Activated T-cell treated with anti-CD3 and anti-CD28 coated beads, Interleukin-2, amount 50 U/mL, for 72 hours (primary cell): ENCODE measurements at regions not wholly inside any gene's neighbourhood (a gene's known extent, or its start where the extent isn't known, plus 50 kb on each side); places are given as distances from the start of the nearest gene placed in this dataset.
A peak's percentile ranks its signal among the peaks of the same experiment; 100 is the strongest.

Experiments
- ATAC-seq, 2 donors: fragments of 150-1000 bp; cut with Tn5 transposase; replicated peaks in 1 of 2; 2 replicates each; pipeline ENCODE4 v1.10.0; 2021; ENCODE audit warnings: moderate library complexity in 2 of 2, mild to moderate bottlenecking in 1 of 2
- DNase-seq, 2 donors: peaks; one replicate each; pipeline ENCODE4 v3.0.0; 2021 to 2022; ENCODE audit warnings: mixed read lengths in 1 of 2
- H3K27ac Mint-ChIP-seq: one replicate; pipeline ENCODE4 v1.8.0; 2022; ENCODE audit warnings: mild to moderate bottlenecking, moderate library complexity, mixed read lengths
- H3K27me3 Mint-ChIP-seq: one replicate; pipeline ENCODE4 v1.8.0; 2022; ENCODE audit warnings: low read depth, mixed read lengths
- H3K36me3 Mint-ChIP-seq, 2 donors: one replicate each; pipeline ENCODE4 v1.8.0; 2022; ENCODE audit warnings: mixed read lengths in 2 of 2, mild to moderate bottlenecking in 1 of 2; ENCODE audit not compliant: insufficient read depth in 2 of 2
- H3K4me1 Mint-ChIP-seq: one replicate; pipeline ENCODE4 v1.8.0; 2022; ENCODE audit warnings: low read depth, mixed read lengths
- H3K4me3 Mint-ChIP-seq, 2 donors: one replicate each; pipeline ENCODE4 v1.8.0; 2022; ENCODE audit warnings: mild to moderate bottlenecking in 2 of 2, mixed read lengths in 2 of 2, moderate library complexity in 2 of 2
- H3K9me3 Mint-ChIP-seq, 2 donors: one replicate each; pipeline ENCODE4 v1.8.0; 2022; ENCODE audit warnings: mixed read lengths in 2 of 2

DNA sequence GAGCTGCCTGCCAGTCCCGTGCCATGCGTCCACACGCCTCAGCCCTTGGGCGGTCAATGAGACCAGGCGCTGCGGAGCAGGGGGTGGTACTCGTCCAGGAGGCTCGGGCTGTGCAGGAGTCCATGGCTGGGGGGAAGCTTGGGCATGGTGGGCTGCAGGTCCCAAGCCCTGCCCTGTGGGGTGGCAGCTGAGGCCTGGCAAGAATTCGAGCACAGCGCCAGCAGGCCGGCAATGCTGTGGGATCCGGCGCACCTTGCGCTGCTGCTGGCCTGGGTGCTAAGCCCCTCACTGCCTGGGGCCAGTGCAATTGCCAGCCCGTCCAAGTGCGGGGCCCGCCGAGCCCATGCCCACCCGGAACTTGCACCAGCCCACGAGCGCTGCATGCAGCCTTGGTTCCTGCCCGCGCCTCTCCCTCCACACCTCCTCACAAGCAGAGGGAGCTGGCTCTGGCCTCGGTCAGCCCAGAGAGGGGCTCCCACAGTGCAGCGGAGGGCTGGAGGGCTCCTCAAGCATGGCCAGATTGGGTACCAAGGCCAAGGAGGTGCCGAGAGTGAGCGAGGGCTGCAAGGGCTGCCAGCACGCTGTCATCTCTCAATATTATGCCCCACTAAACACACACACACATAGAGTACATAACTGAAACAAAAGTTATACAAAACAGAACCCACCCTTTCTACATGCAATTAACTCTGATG lies 307.7 kb downstream of the LMO4 start:
- Mint-ChIP-seq H3K4me1 (no peaks in the 10 kb centered on the region), H3K4me3 (no peak overlapping the region), H3K36me3 (peaks cover 0 to 2% of the 10 kb centered on the region in 2 donors), H3K27ac (no peak overlapping the region), H3K9me3 (peaks cover 1 to 2% of the 10 kb centered on the region in 2 donors), H3K27me3 (no peaks in the 10 kb centered on the region)
- no peak for DNase-seq
- ATAC-seq, result no peak

DNA sequence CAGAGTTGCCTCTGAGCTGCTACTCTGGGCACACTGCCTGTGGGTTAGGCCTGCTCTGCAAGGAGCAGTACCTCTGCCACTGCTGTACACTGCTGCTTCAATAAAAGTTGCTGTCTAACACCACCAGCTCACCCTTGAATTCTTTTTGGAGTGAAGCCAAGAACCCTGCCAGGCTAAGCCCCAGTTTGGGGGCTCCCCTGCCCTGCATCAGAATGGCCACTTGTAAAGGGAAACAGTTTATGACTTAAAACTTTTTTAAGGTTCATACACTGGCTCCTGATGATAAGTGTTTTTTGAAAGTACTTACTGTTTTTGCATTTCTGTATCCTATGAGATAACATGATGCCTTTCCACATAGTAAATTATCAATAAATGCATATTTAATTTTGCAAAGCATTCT lies 310.0 kb downstream of the LMO4 start:
- peaks cover 1 to 2% of the 10 kb centered on the region in 2 donors for H3K9me3 Mint-ChIP-seq
- ATAC-seq, result no peak
- peaks cover 0 to 2% of the 10 kb centered on the region in 2 donors for H3K36me3 Mint-ChIP-seq
- no peak for DNase-seq
- H3K4me1 Mint-ChIP-seq, result no peaks in the 10 kb centered on the region
- H3K4me3 Mint-ChIP-seq, result no peak overlapping the region
- H3K27me3 Mint-ChIP-seq, result no peaks in the 10 kb centered on the region
- no peak overlapping the region for H3K27ac Mint-ChIP-seq

DNA sequence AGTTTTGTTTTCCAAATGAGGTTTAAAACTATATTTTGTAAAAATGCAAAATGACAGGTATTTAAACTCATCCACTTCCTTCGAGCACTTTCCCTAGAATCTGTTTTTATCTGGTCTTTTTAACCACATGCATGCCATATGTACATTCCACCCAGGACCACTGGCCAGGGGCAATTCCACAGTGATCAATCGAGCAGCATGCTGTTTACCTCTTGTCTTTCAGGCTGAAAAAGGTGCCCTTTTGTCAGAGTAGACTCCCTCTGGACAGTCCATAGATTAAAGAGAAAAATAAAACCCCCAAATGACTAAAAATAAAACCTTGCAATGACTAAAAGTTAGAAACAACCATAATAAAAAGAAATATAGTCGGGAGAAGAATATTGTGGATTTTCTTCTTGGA lies 313.3 kb downstream of the LMO4 start:
- peaks cover 0 to 2% of the 10 kb centered on the region in 2 donors for H3K9me3 Mint-ChIP-seq
- no peak for DNase-seq
- no peaks in the 10 kb centered on the region for H3K4me1 Mint-ChIP-seq
- no peak for ATAC-seq
- no peak overlapping the region for H3K4me3 Mint-ChIP-seq
- no peaks in the 10 kb centered on the region for H3K27me3 Mint-ChIP-seq
- no peaks in the 10 kb centered on the region for H3K36me3 Mint-ChIP-seq
- no peak overlapping the region for H3K27ac Mint-ChIP-seq

DNA sequence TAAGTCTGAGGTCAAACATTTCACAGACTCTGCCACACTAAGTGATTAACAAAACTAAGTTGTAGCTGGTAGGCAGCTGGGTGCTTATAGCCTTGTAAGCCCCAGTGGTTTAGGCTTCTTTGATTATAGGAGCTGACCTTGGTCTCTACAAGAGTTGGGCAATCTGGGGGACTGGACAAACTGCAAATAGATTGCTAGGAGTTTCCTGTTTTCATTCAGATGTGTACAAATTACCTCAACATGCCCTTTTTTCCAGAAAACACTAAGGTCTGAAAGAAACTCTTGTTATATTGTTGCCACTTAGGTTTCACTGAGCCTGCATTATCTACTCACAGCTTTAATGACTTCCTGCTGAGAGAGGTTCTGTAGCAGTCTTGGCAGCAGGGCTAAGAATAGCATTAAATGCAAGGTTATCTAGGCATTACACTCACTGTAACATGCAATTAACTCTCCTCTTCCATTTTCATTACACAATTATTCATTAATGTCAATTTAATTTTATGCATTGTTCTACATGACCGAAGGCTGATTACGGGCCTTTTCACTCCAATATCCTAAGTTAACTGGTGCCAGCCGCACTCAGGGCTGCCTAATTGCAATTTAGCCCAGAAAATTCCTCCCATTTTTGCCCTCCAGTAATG lies 314.0 kb downstream of the LMO4 start:
- Mint-ChIP-seq H3K4me1 (no peaks in the 10 kb centered on the region), H3K4me3 (no peak overlapping the region), H3K9me3 (peaks cover 0 to 2% of the 10 kb centered on the region in 2 donors), H3K27me3 (no peaks in the 10 kb centered on the region), H3K36me3 (no peaks in the 10 kb centered on the region), H3K27ac (no peak overlapping the region)
- DNase-seq (no peak), ATAC-seq (no peak)

DNA sequence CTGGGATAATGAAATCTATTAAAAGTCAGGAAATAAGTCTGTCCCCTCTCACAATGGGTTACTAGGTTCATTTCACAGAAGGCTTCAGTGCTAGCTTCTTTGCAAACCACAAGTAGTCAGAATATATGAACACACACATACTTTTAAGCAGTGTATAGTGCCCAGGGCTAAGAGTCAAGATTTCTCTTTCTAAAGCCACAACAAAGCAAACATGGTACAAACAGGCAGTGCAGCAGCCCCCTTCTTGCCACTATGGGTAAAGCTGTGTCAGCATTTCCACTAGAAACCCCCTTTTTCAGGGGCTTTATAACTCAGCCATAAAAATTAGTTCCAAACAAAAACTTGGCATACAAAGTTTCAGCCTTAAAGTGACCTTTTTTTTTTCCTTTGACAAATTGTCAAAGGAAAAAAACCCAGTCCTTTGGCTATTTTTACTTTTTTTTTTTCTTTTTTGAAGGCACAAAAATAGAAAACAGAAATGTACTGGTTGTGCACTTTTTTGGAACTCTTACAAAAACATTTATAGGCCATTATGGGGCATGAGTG lies 315.4 kb downstream of the LMO4 start:
- Mint-ChIP-seq H3K27ac (no peak overlapping the region), H3K4me1 (no peaks in the 10 kb centered on the region), H3K36me3 (no peaks in the 10 kb centered on the region), H3K27me3 (no peaks in the 10 kb centered on the region), H3K9me3 (no peaks in the 10 kb centered on the region), H3K4me3 (no peak overlapping the region)
- ATAC-seq (peak in 1 of 2 donors; percentile 46), DNase-seq (no peak)

DNA sequence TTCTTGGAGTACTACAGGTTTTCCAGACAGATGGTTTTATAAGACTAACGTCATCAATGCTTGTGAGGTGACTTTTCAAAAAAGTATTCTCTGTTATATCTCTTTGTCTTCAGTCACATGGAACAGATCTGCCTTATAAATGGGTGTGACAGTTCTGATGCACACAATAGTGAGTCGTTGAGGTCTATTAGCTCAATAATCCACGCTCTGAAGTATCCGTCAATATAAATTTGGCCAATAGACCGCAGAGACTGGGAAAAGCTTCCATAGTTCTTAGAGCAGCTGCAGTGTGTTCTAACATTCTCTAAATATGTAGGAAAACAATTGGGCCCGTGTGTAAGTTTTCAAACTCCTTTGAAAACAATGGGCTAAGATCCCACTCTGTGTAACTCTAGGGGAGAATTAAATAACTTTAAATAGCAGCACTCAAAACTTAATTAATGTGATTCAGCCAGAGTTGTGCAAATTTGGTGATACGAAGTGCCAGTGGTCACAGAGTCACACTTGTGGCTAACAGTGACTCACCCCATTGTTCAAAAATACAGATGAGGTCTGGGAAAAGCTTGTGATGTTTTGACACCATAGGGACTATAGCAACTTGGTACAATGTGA lies 316.0 kb downstream of the LMO4 start:
- ATAC-seq (peak; percentile 45 to 59), DNase-seq (no peak)
- H3K4me3 Mint-ChIP-seq, result no peak overlapping the region
- H3K9me3 Mint-ChIP-seq, result no peaks in the 10 kb centered on the region
- no peak overlapping the region for H3K27ac Mint-ChIP-seq
- H3K4me1 Mint-ChIP-seq, result no peaks in the 10 kb centered on the region
- no peaks in the 10 kb centered on the region for H3K27me3 Mint-ChIP-seq
- H3K36me3 Mint-ChIP-seq, result no peaks in the 10 kb centered on the region

DNA sequence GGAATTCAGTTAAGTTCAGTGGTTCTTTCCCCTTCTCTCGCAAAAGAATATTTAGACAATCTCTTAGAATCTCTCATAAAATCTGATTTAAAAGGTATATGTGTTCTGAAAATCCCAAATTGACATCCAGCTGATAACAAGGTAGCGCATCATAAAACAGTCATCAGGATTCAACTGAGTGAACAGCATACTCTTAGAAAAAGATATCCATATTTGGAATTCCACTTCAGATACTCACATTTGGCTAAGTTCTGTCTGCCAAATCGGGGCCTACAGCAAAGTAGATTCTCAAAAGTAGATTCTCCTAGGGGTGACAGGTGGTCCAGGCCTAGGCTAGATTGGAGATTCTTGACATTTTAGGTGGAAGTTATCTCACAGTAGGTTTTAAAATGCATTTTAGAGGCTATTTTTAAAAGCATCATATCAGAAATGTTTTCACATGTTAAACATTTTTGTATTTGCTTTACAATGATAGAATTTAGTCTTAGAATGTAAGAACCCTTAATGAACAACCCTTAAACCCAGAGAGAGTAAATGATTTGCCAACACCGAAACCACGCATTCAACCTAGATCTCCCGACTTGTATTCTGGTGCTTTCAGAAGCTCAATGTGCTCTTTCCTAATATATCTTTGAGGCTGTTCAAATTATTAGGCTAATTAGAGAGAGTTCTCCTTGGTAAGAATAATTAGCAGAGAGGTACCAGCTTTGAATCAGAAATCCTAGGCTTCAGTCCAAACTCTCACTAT lies 318.9 kb downstream of the LMO4 start:
- Mint-ChIP-seq H3K27me3 (no peaks in the 10 kb centered on the region), H3K9me3 (no peaks in the 10 kb centered on the region), H3K27ac (no peak overlapping the region), H3K4me1 (no peaks in the 10 kb centered on the region), H3K36me3 (no peaks in the 10 kb centered on the region), H3K4me3 (no peak overlapping the region)
- DNase-seq (no peak), ATAC-seq (no peak)

DNA sequence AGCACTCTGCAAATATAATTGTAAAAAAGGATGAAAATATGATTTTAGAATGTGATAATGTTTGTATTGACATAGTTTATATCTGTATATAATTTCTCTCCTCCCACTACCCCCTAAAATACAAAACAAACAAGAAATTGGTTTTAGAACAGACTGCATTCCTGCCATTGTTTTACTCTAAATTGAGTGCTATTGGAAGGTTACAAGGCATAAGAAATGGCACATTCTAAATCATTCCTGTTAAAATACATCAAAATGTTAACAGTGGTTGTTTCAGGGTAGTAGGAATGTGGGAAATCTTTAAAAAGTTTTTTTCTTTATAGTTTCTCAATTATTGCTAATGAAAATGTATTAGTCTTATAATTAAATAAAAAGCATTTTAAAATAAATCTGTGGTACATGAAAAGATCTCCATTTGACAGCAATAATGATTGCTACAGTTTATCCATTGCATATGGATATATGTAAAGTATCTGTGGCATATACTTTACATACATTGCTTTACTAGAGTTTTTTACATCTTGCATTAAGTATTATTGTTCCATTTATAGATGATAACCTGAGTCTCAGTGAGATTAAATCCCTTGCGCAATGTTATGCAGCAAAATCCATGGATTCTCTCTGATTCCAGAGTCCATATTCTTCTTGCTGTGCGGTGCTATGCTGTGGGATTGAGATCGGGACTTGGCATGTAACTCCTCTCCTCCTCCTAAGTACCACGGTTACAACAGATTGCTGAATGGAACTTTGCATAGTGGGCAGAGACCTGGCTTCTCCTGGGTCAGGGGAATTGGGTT lies 319.8 kb downstream of the LMO4 start:
- ATAC-seq (no peak), DNase-seq (no peak)
- Mint-ChIP-seq H3K27ac (no peak overlapping the region), H3K4me3 (no peak overlapping the region), H3K36me3 (no peaks in the 10 kb centered on the region), H3K9me3 (no peaks in the 10 kb centered on the region), H3K4me1 (no peaks in the 10 kb centered on the region), H3K27me3 (no peaks in the 10 kb centered on the region)

DNA sequence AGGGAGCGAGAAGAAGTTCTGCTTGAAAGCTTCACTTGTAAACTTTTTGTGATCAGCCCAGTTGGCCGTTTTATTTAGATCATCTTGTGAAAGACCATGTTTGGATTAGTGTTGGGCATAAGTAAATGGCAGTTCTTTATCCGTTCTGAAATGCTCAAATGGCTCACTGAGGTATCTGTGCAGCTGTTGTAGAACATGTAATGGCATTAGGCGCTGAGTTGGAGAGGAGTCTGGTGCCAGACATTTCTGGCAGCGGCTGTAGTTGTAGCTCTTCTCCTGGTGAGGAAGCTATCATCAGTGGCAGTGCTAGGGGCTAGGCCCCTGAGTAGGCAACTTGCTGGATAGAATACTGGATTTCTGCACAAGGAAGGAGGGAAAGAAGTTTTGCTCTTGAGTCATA lies 321.6 kb downstream of the LMO4 start:
- Mint-ChIP-seq H3K9me3 (no peaks in the 10 kb centered on the region), H3K27me3 (no peaks in the 10 kb centered on the region), H3K4me3 (no peak overlapping the region), H3K4me1 (no peaks in the 10 kb centered on the region), H3K27ac (no peak overlapping the region), H3K36me3 (no peaks in the 10 kb centered on the region)
- no peak for DNase-seq
- ATAC-seq, result no peak

DNA sequence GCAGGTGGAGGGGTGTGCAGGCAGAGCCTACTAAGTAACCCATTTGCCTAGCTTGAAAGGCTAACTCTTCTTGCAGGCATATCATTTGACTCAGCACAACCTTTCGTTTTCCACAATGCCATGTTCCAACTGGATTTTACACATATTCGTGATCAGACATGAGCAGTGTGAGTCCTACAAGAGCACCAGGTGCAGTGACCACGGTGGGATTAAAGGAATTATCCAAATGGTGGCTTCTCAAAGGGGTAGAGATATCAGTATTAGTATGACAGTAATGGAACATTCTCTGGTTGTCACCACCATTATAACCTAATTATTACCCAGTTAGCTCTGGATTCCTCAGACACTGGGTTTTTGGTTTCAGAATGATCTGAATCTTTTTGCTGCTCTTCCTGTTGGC lies 323.5 kb downstream of the LMO4 start:
- no peak overlapping the region for H3K4me3 Mint-ChIP-seq
- no peaks in the 10 kb centered on the region for H3K4me1 Mint-ChIP-seq
- H3K27me3 Mint-ChIP-seq, result no peaks in the 10 kb centered on the region
- H3K27ac Mint-ChIP-seq, result no peak overlapping the region
- H3K36me3 Mint-ChIP-seq, result no peaks in the 10 kb centered on the region
- ATAC-seq (no peak), DNase-seq (no peak)
- no peaks in the 10 kb centered on the region for H3K9me3 Mint-ChIP-seq

DNA sequence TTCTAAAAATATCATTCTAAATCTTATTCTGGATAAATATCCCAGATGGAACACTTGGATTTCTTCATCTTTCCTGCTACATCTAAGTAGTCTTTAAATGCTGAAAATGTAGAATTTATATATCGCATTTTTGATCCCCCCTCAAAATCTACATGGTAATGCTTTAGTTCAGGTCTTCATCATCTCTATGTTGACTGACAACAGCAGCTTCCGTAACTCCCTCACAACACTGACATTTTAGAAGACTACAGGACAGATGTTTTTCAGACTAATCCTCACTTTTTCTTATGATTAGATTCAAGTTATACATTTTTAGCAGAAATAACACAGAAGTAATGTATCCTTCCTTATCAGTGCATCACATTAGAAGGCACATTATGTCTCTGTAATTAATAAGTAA lies 336.5 kb downstream of the LMO4 start:
- ATAC-seq (no peak), DNase-seq (no peak)
- Mint-ChIP-seq H3K4me3 (no peak overlapping the region), H3K4me1 (no peaks in the 10 kb centered on the region), H3K27me3 (no peaks in the 10 kb centered on the region), H3K36me3 (peaks cover 0 to 2% of the 10 kb centered on the region in 2 donors), H3K9me3 (peaks cover 5% of the 10 kb centered on the region in 2 donors), H3K27ac (no peak overlapping the region)

GRCh38 chr1:87666681-87667080 lies 338.0 kb downstream of the LMO4 start:
- no peak for ATAC-seq
- no peaks in the 10 kb centered on the region for H3K27me3 Mint-ChIP-seq
- no peak overlapping the region for H3K4me3 Mint-ChIP-seq
- peaks cover 2 to 3% of the 10 kb centered on the region in 2 donors for H3K9me3 Mint-ChIP-seq
- H3K4me1 Mint-ChIP-seq, result no peaks in the 10 kb centered on the region
- no peaks in the 10 kb centered on the region for H3K36me3 Mint-ChIP-seq
- H3K27ac Mint-ChIP-seq, result no peak overlapping the region
- DNase-seq, result no peak
